HG02623 (cell line): ENCODE measurements at regions not wholly inside any gene's neighbourhood (a gene's known extent, or its start where the extent isn't known, plus 50 kb on each side); places are given as distances from the start of the nearest gene placed in this dataset.

Experiments
- ATAC-seq: cut with Tn5 transposase; IDR thresholded peaks from one replicate; pipeline ENCODE4 v1.9.1; 2021; ENCODE audit warnings: moderate library complexity; ENCODE audit not compliant: unreplicated experiment

- no peak for ATAC-seq
These were observed 235.8 kb upstream of the MIR17HG start for GRCh38 chr13:91111476-91112200.

GRCh38 chr13:91112201-91112923, 235.1 kb upstream of the MIR17HG start:
- ATAC-seq, result no peak

GRCh38 chr13:91112924-91113277, 234.6 kb upstream of the MIR17HG start:
- no peak for ATAC-seq

GRCh38 chr13:91115776-91116175, 231.7 kb upstream of the MIR17HG start:
- no peak for ATAC-seq

- no peak for ATAC-seq
These were observed 230.1 kb upstream of the MIR17HG start for GRCh38 chr13:91117351-91117750.

GRCh38 chr13:91119643-91120042, 227.8 kb upstream of the MIR17HG start:
- ATAC-seq, result no peak

GRCh38 chr13:91122766-91123165, 224.7 kb upstream of the MIR17HG start:
- no peak for ATAC-seq

GRCh38 chr13:91123456-91124127, 223.9 kb upstream of the MIR17HG start:
- ATAC-seq, result no peak

- ATAC-seq, result no peak
These were observed 220.7 kb upstream of the MIR17HG start for GRCh38 chr13:91126806-91127205.

- ATAC-seq, result no peak
These were observed 219.5 kb upstream of the MIR17HG start for GRCh38 chr13:91127995-91128394.

GRCh38 chr13:91132381-91132780, 215.1 kb upstream of the MIR17HG start:
- no peak for ATAC-seq

- ATAC-seq, result no peak
These were observed 214.7 kb upstream of the MIR17HG start for GRCh38 chr13:91132786-91133185.

- ATAC-seq, result peak; percentile 81
These were observed 213.3 kb upstream of the MIR17HG start for GRCh38 chr13:91133941-91134802.

- no peak for ATAC-seq
These were observed 212.7 kb upstream of the MIR17HG start for GRCh38 chr13:91134803-91135184.

- ATAC-seq, result no peak
These were observed 212.1 kb upstream of the MIR17HG start for GRCh38 chr13:91135376-91135775.

- no peak for ATAC-seq
These were observed 211.5 kb upstream of the MIR17HG start for GRCh38 chr13:91135968-91136367.

- no peak for ATAC-seq
These were observed 210.7 kb upstream of the MIR17HG start for GRCh38 chr13:91136806-91137205.

GRCh38 chr13:91139232-91139631, 208.3 kb upstream of the MIR17HG start:
- ATAC-seq, result no peak

- ATAC-seq, result no peak
These were observed 205.9 kb upstream of the MIR17HG start for GRCh38 chr13:91141543-91142061.

- ATAC-seq, result no peak
These were observed 204.9 kb upstream of the MIR17HG start for GRCh38 chr13:91142572-91142971.

GRCh38 chr13:91144054-91144453, 203.4 kb upstream of the MIR17HG start:
- no peak for ATAC-seq
